Fibroblast of skin of left biceps (primary cell): ENCODE measurements at regions not wholly inside any gene's neighbourhood (a gene's known extent, or its start where the extent isn't known, plus 50 kb on each side); places are given as distances from the start of the nearest gene placed in this dataset.
"Not testable (repeated sequence)": the region's sequence is repeated elsewhere in the genome, so short reads cannot be mapped to it uniquely, and the experiment has no call there.

Source experiments
- DNase-seq, 2 experiments: peaks; one replicate each; pipeline ENCODE4 v3.0.0-alpha.2; 2013; ENCODE audit warnings: low read depth in 2 of 2

DNA sequence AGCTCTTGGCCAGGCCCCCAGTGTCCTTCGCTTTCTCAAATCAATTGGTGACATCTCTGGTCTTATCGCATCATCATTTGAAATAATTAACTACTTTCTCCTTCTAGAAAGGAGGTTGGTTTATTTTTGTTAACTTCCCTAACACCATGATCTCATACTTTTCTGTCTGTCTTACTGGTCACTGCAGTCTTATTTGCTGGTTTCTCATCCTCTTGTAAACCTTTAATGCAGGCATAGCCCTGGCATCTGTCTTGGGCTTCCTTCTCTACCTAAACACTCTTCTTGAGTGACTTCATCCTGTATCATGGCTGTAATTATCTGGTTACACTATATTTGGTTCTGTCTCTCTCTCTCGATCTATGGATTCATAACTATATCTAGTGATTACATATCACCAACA is 152.8 kb downstream of the CYSLTR2 start:
- DNase-seq: no peak

DNA sequence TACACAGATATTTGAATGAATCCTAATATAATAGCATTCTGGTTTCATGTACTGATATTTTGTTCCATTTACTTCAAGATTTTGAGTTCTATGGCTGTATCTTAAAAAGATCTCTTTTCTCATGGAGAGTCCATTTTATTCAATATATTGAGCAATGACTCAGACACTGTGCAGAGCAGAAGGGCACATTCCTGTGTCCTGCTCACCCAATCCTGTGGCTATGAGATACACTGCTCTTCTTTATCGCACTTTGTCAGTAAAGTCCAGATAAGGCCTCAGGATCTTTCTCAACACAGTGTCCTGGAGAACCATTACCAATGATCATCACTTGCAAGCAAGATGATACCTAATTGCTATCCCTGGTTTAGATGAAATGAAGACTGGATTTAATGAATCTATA is 155.0 kb downstream of the CYSLTR2 start:
- no peak for DNase-seq

DNA sequence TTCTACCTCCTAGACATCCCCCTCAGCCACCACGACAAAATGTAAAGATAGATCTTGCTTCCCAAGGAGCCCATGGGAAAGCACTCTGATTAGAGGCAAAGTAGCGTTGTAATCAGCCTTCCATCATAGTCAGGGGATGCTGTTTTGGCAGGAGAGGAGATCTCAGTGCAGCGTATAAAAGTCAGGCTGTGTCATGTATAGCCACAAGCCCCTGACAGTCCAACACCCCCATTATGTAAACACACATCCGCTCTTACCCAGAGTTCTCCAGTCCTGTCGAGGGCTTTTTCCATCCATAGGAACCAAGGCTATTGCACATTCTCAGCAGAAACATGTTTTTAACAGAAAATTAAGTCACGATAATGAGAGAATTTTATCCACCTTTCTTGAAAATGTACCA is 156.3 kb downstream of the CYSLTR2 start:
- no peak for DNase-seq

DNA sequence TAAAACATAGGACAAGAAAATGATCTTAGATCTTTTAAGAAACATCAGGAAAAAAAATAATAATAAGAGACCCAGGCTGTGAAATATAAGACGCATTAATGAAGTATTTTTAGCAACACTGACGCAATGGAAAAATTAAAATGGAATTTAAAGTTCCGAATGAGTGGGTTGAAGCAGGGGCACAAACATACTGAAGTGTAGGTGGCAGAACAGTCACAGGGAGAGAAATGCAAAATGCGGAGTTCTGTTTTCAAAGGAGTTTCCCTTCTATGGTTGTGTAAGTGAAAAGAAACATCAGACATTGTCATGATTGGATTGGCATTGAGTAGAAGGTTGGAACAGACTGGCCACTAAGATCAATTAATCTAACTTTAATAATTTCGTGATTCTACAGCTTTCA is 159.8 kb downstream of the CYSLTR2 start:
- DNase-seq: no peak

DNA sequence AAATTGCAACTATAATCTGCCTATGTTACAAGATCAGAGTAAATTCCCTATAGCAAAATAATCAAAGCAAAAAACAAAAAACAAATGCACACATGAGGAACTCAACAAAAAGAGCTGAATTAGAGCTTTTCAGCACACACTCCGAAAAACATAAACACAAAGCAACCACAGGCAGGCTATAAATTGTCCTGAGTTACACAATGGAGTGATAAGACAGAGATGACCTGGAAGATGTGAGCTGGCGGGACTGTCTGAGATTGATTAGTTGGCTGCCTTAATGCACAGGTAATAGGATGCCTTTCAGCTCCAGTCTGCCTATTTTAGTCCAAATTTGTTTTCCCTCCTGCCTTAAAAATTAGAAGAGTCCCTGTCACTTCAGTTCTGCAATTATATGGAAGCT is 159.0 kb upstream of the FNDC3A start:
- DNase-seq: no peak

DNA sequence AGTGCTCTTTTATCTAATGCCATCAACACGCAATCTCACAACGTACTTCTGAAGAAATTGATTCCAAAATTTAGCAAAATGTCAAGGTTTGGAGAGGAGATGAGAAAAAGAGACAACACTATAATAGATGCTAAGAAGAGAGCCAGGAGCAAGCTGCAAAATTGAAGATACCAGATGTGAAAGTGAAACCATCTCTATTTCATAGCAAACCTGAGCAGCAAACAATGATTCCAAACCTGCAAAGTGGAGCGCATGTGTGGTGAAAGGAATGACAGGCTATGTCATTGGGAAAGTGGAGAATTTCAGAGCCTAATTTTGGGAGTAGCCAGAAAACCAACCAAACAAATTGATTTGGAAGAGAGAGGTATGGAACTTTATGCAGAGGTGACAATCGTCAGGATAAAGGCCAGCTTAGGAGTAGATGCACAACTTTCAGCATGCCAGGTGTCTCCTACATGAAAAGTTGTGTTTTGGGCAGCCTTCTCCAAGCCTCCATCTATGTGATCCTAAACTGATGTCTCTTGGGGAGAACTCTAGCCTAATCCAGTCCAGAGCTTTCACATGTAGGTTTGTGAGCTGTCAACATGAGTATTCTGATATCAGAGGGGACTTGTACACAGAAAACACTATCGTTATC is 158.4 kb upstream of the FNDC3A start:
- DNase-seq: no peak

DNA sequence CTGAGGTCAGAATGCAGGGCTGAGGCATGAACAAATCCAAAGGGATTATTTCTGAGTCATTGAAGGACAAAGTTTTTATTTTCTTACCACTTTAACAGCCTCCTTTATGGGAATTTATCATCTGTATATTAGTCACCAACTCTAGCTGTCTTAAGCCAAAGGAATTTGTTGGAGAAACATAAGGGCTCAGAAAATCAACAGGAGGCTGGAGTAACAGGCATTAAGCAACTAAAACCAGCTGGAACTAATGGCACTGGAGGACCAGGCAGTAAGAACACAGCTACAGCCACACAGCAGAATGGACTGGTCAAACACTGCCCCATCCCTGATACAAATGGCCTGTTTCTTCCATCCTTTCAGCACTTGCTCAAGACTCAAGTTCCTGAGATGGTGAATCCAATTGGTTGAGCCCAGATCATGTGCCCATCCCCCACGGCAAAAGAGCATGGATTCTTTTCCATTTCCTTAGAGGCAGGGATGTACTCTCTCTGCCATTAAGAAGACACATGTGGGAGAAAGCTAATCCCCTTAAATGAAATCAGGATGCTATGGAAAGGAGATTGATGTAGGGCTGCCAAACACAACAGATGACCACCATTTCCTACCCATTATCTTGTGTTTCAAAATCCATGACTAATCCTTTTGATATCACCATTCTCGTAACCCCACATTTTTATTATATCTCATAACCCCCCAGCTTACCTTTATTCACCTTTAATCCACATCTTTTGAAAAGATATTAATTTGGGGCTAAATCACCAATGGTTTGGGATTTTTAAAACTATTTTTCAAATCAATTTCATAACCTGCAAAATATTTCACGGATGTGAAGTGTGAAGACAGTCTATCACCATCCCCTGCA is 157.0 kb upstream of the FNDC3A start:
- peak; percentile 78 to 81 for DNase-seq

DNA sequence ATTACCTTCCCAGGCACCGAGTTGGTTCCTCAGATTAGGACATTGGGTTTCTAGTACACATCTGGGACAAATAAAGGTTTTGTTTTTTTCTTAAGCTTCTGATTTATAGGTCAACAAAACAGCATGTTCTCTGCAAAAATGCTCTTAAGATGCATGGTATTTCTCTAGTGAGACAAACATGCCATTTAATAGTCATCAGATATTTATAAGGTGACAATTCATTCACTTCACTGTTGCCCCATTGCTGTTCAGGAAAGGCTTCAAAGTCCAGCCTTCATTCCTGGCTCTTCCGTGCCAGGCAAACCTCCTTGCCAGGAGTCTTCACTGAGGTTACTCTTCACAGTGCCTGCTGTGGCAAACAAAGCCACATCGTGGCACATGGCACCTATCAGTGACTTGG is 156.3 kb upstream of the FNDC3A start:
- DNase-seq: no peak

DNA sequence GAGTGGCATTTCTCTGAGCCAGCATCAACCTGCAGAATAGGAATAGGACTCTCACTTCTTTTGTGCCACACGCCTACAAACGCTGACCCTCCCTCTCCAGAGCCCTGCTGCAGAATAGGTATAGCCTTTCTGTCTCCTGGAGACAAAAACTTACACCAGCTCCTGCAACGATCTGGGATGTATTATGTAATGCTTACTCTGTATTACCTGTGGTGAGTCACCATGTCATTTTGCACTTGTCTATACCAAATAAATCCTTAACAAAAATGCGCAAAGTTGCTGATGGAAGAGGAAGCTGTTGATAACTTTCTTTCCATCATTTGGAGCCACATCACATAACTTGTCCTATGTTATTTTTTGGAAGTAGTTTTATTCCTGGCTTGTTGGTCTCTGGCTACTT is 155.8 kb upstream of the FNDC3A start:
- DNase-seq: no peak

DNA sequence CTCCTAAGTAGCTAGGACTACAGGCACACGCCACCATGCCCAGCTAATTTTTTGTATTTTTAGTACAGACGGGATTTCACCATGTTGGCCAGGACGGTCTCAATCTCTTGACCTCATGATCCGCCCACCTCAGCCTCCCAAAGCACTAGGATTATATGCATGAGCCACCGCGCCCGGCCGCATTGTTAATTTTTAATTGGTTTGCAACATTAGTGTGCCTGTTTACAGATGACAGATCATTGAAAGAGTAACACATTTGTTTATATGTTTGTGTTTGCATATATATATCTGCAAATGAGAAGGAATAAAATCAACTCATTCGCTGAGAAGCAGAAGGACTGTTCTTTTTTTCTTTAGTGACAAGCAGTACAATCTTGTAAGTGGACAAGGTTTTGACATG is 152.2 kb upstream of the FNDC3A start:
- not testable (repeated sequence) for DNase-seq

DNA sequence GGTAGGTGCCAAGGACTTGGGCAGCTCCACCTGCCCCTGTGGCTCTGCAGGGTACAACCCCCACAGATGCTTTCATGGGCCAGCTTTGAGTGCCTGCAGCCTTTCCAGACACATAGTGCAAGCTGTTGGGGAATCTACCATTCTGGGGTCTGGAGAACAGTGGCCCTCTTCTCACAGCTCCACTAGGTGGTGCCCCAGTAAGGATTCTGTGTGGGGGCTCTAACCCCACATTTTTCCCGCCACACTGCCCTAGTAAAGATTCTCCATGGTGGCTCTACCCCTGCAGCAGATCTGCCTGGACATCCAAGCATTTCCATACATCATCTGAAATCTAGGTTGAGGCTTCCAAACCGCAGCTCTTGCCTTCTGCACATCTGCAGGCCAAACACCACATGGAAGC is 149.7 kb upstream of the FNDC3A start:
- DNase-seq: no peak

DNA sequence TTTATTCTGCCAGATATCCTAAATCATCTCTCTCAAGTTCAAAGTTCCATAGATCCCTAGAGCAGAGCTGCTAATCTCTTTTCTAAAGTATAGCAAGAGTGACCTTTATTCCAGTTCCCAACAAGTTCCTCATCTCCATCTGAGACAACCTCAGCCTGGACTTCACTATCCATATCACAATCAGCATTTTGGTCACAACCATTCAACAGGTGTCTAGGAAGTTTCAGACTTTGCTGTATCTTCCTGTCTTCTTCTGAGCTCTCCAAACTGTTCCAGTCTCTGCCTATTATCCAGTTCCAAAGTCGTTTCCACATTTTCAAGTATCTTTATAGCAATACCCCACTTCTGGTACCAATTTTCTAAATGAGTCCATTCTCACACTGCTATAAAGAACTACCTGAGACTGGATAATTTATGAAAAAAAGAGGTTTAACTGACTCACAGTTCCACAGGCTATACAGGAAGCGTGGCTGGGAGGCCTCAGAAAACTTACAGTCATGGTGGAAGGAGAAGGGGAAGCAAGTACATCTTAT is 148.7 kb upstream of the FNDC3A start:
- not testable (repeated sequence) for DNase-seq

DNA sequence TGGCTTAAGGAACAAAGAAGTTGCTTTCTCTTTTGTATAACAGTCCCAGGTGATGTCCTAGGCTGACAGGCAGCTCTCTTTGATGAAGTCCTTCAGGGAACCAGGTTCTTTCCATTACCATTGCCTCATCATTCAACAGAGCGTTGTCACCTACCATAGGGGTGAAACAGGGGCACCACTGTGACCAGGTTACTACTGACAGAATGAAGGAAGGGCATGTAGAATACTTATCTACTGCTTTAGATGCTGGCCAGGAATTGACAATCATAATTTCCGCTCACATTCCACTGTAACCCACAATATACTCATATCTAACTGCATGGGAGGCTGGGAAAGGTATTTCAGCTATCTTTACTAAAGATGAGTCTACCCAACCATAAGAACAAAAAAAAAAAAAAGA is 148.0 kb upstream of the FNDC3A start:
- no peak for DNase-seq

DNA sequence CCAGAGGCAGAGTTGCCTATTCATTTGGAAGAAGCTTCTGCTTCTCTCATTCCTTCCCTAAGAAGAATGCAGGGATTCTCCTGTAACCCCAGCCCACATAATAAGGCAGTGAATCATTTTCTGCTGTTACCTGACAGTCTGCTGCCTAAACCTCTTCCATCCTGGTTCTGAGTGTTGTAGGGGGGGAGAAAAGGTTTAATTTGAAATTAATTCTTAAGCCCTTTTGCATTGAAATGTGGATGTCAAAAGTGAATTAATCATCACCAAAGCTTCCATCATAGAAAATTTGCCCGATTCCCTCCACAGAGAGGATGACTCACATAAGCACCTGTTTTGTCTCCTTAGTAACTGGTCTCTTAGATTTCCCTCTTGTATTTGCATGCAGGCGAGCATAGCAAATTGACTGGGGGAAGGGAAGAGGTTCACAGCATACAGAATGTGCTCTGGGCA is 146.7 kb upstream of the FNDC3A start:
- no peak for DNase-seq

DNA sequence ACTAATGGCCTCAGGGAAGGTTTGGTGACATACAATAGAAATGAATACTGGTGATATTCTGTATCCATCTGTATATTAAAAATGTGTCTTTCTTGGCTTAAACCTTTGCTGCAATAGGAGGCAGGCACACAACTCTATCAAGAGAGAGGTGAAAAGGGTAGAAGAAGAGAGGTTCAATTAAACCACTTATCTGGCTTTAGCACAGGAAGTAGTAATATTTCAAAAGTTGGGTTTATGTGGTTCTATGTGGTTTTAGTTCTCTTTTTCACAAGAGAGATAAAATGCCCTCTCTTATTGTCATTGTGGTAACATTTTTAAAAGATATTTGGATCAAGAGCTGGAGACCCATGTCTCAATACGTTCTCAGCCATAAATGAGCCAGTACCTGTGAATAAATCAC is 146.2 kb upstream of the FNDC3A start:
- no peak for DNase-seq

DNA sequence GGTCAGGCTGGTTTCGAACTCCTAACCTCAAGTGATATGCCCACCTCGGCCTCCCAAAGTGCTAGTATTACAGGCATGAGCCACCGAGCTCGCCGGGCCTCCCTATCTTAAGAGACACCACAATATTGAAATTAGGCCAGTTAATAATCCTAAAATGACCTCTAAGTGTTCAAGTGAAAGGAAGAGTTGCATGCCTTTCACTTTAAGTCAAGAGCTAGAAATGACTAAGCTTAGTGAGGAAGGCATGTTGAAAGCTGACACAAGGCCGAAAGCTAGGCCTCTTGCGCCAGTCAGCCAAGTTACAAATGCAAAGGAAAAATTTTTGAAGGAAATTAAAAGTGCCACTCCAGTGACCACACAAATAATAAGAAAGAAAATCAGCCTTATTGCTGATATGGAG is 144.5 kb upstream of the FNDC3A start:
- no peak for DNase-seq

DNA sequence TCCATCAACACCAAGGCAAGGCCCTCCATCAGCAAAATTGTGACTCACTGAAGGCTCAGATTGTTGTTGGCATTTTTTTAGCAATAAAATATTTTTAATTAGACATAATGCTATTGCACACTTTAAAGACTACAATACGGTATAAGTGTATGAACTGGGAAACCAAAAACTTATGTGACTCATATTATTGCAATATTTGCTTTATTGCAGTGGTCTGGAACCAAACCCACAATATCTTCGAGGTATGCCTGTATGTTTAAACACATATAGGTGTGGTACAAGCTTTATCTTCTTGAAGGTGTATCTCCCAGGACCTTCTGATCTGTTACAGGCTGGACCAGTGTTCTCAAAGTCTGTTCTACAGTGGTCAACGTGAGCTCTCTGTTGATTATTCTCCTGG is 142.3 kb upstream of the FNDC3A start:
- DNase-seq: no peak

DNA sequence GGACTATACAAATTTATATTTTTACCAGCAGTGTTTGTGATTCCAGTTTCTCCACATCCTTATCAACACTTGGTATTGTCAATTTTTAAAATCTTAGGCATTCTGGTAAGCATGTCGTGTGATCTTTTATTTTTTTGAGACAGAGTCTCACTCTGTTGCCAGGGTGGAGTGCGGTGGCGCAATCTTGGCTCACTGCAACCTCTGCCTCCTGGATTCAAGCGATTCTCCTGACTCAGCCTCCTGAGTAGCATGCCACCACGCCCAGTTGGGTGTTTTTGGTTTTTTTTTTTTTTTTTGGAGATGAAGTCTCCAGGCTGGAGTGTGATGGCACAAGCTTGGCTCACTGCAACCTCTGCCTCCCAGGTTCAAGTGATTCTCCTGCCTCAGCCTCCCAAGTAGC is 140.4 kb upstream of the FNDC3A start:
- DNase-seq: not testable (repeated sequence)

DNA sequence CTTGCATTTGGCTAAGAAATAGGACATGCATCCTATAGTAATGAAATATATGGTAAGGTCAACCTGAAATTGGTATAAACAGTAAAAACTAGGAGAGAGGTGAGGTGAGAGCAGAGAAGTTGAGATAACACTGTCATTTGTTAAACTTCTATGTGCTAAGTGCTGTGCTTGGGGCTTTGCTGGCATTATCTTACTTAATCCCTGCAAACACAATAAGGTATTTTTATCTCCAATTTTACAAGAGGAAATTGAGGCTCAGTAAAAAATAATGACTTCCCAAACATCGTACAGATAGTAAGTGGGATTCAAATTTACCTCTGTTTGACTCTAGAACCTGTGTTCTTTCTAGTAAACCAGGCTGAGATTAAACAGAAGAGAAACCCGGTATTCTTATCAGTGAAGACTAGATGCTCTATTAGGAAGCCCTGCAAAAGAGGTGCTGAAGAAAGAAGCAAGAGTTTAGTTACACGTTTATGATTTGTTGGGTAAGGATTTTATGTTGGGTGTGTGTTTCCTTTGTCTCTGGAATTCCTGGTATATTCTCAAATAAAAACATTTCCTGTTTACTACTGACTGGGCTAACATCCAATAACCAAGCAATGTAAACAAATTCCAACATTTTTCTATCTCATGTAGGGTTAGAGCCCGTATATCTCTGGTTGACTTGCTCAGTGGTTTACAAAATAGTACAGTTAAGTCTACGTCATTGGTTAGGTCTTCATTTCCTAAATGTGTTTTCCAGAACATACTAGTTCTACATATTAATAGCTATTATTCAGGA is 137.3 kb upstream of the FNDC3A start:
- no peak for DNase-seq

DNA sequence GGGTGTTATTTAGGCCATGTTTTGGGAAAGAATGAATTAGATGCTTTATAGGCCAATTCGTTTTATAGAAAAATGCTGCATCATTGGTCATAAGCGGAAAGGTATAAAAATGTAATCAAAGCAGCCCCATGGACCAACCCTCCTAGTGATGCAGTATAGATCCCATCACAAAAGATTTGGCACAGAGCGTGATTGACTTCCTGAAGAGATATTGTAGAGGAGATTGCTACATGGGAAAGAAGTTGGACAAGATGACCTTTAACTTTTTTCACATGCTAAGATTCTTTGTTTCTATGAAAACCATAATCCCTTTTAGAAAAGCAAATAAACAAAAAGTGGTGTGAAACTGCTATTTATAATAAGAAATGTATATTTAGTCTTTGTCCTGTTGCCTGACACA is 136.5 kb upstream of the FNDC3A start:
- DNase-seq: no peak

DNA sequence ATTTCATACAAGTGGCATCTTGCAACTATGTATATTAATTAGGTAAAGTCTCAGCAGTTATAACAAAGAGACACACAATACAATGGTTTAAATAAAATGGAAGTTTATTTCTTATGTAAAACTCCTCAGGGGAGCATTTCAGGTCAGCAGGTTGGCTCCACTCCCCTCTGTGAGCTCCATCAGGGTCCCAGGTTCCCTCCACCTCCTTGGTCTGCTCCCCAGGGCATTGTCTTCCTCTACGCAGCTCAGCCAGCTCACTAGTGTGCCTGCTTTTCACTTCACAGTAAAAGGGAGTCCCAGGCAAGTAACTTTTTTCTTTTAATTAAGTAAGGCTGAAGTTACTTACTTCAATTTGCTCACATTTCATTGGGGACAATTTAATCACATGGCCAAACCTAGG is 135.3 kb upstream of the FNDC3A start:
- no peak for DNase-seq

DNA sequence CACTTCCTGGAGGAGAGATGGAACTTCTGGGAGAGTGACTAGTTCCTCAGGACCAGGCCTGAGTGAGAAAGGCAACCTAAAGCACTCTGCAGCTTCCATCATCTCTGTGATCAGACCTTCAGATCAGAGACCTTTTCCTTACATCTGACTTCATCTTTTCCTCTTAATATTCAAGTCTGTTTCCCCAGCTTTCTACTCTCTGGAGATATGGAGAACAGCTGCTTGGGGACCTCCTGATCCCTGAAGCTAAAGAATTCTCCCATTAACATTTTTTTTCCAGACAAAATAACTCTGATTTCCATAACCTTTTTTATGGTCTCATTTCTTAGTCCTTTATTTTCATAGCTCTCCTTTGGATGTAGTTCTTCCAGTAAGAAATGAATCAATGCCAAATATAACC is 133.4 kb upstream of the FNDC3A start:
- DNase-seq: no peak
